Sigmoid colon (tissue), 6 donors: ENCODE measurements at regions not wholly inside any gene's neighbourhood (a gene's known extent, or its start where the extent isn't known, plus 50 kb on each side); places are given as distances from the start of the nearest gene placed in this dataset.

Experiments used
- DNase-seq: peaks from one replicate; pipeline ENCODE4 v3.0.0-alpha.2; 2019
- H3K27ac ChIP-seq, 4 donors: fragments of 200-600 bp; sonication (generic); one replicate each; pipeline ENCODE4 v1.5.1; 2016 to 2019; ENCODE audit warnings: mild to moderate bottlenecking in 1 of 4
- H3K27me3 ChIP-seq, 3 donors: fragments of 200-600 bp; sonication (generic); one replicate each; pipeline ENCODE4 v1.5.1; 2019; ENCODE audit warnings: mild to moderate bottlenecking in 1 of 3
- H3K36me3 ChIP-seq, 4 donors: fragments of 200-600 bp; sonication (generic); one replicate each; pipeline ENCODE4 v1.5.1; 2016 to 2019
- H3K4me1 ChIP-seq, 4 donors: fragments of 200-600 bp; sonication (generic); one replicate each; pipeline ENCODE4 v1.5.1; 2017 to 2019
- H3K4me3 ChIP-seq, 4 donors: fragments of 200-600 bp; sonication (generic); one replicate each; pipeline ENCODE4 v1.5.1; 2017 to 2019; ENCODE audit warnings: mild to moderate bottlenecking in 2 of 4, moderate library complexity in 1 of 4
- H3K9me3 ChIP-seq, 4 donors: fragments of 200-600 bp in 3 of 4; sonication (generic) in 3 of 4; one replicate each; pipeline versions ENCODE4 v1.5.1 to v1.6.1; 2013 to 2019
- CTCF ChIP-seq, 4 experiments: fragments of 450-650 bp in 3 of 4; fragments of 200-600 bp in 1 of 4; IDR thresholded peaks; one replicate each; pipeline ENCODE4 v1.5.1; 2016 to 2019; ENCODE audit warnings: antibody characterized with exemption in 4 of 4, mild to moderate bottlenecking in 3 of 4, moderate library complexity in 2 of 4
- EP300 ChIP-seq, 4 donors: sonication (generic); formaldehyde crosslinking; IDR thresholded peaks; one replicate each; pipeline ENCODE4 v1.6.1; 2017; ENCODE audit warnings: antibody characterized with exemption in 4 of 4
- POLR2A ChIP-seq, 2 donors: fragments of 450-650 bp; IDR thresholded peaks; one replicate each; pipeline ENCODE4 v1.6.1; 2016; ENCODE audit warnings: antibody characterized with exemption in 2 of 2, mild to moderate bottlenecking in 2 of 2, moderate library complexity in 2 of 2
- POLR2AphosphoS5 ChIP-seq, 4 donors: sonication (generic); formaldehyde crosslinking; IDR thresholded peaks; one replicate each; pipeline ENCODE4 v1.6.1; 2017; ENCODE audit warnings: antibody characterized with exemption in 4 of 4
- WGBS, 2 donors: extraction: QIAGEN DNeasy Blood & Tissue Kit; methylation state at CpG; one replicate each; pipeline ENCODE4 v1.1.7; 2013; 5-methylcytosine and 5-hydroxymethylcytosine counted together
- intact Hi-C: fragments of 100-400 bp; cut with DNase I; formaldehyde crosslinking; loops from one replicate; pipeline ENCODE4 v1.15.1; 2023
- donor health status: healthy with polysubstance abuse.
- donor health status: healthy.

GRCh38 chr17:70295731-70296130 is 126.4 kb downstream of the KCNJ2 start:
- intact Hi-C loops = no loop called here
- TF ChIP-seq EP300 (IDR thresholded peaks at IDR 0.05) (no peak), CTCF (IDR thresholded peaks at IDR 0.05) (no peak), POLR2AphosphoS5 (IDR thresholded peaks at IDR 0.05) (no peak), POLR2A (IDR thresholded peaks at IDR 0.05) (no peak)
- Histone ChIP-seq H3K4me3 (no peak overlapping the region), H3K27me3 (no peaks in the 10 kb centered on the region), H3K27ac (no peak overlapping the region), H3K4me1 (no peaks in the 10 kb centered on the region), H3K9me3 (no peaks in the 10 kb centered on the region), H3K36me3 (no peaks in the 10 kb centered on the region)
- no peak for DNase-seq
- whole genome bisulfite sequencing, 2 donors = 92% methylated on average over 1 of the region's 1 CpG

GRCh38 chr17:70296456-70296855 is 127.1 kb downstream of the KCNJ2 start:
- Histone ChIP-seq H3K36me3 (no peaks in the 10 kb centered on the region), H3K4me3 (no peak overlapping the region), H3K4me1 (no peaks in the 10 kb centered on the region), H3K27ac (no peak overlapping the region), H3K27me3 (no peaks in the 10 kb centered on the region), H3K9me3 (no peaks in the 10 kb centered on the region)
- TF ChIP-seq POLR2A (IDR thresholded peaks at IDR 0.05) (no peak), CTCF (IDR thresholded peaks at IDR 0.05) (no peak), EP300 (IDR thresholded peaks at IDR 0.05) (no peak), POLR2AphosphoS5 (IDR thresholded peaks at IDR 0.05) (no peak)
- DNase-seq = no peak
- intact Hi-C loops = no loop called here
- 93 to 95% methylated on average over 2 of the region's 2 CpGs for WGBS, 2 donors

GRCh38 chr17:70297397-70297796 is 128.1 kb downstream of the KCNJ2 start:
- 88 to 92% methylated on average over 2 of the region's 2 CpGs for WGBS, 2 donors
- no peak overlapping the region for H3K4me3 ChIP-seq
- no peaks in the 10 kb centered on the region for H3K36me3 ChIP-seq
- no peak for DNase-seq
- H3K9me3 ChIP-seq = no peaks in the 10 kb centered on the region
- H3K4me1 ChIP-seq = no peaks in the 10 kb centered on the region
- no peak overlapping the region for H3K27ac ChIP-seq
- H3K27me3 ChIP-seq = no peaks in the 10 kb centered on the region
- intact Hi-C loops = no loop called here
- no peak for TF ChIP-seq CTCF (IDR thresholded peaks at IDR 0.05)
- TF ChIP-seq POLR2A (IDR thresholded peaks at IDR 0.05) = no peak
- TF ChIP-seq POLR2AphosphoS5 (IDR thresholded peaks at IDR 0.05) = no peak
- TF ChIP-seq EP300 (IDR thresholded peaks at IDR 0.05) = no peak

GRCh38 chr17:70298929-70299531 is 129.7 kb downstream of the KCNJ2 start:
- H3K27me3 ChIP-seq = no peaks in the 10 kb centered on the region
- DNase-seq = no peak
- H3K9me3 ChIP-seq = no peaks in the 10 kb centered on the region
- no peak overlapping the region for H3K27ac ChIP-seq
- WGBS, 2 donors = 74 to 83% methylated on average over 8 of the region's 8 CpGs
- no peak for TF ChIP-seq POLR2A (IDR thresholded peaks at IDR 0.05)
- no peak for TF ChIP-seq CTCF (IDR thresholded peaks at IDR 0.05)
- TF ChIP-seq POLR2AphosphoS5 (IDR thresholded peaks at IDR 0.05) = no peak
- TF ChIP-seq EP300 (IDR thresholded peaks at IDR 0.05) = no peak
- no peaks in the 10 kb centered on the region for H3K36me3 ChIP-seq
- no peaks in the 10 kb centered on the region for H3K4me1 ChIP-seq
- no peak overlapping the region for H3K4me3 ChIP-seq
- intact Hi-C loops = no loop called here
